ENCODE measurements at regions not wholly inside any gene's neighbourhood (a gene's known extent, or its start where the extent isn't known, plus 50 kb on each side); places are given as distances from the start of the nearest gene placed in this dataset.

- peak; percentile 1 for ATAC-seq (replicated peaks)
- peak overlapping the region; percentile 92 for H3K27ac Mint-ChIP-seq
- peaks cover 20% of the 10 kb centered on the region for H3K27me3 Mint-ChIP-seq
- peak overlapping the region; percentile 57 for H3K4me3 Mint-ChIP-seq
- H3K4me1 Mint-ChIP-seq: peaks cover 19% of the 10 kb centered on the region
- no peaks in the 10 kb centered on the region for H3K36me3 Mint-ChIP-seq (ENCODE audit: low read depth)
- H3K9me3 Mint-ChIP-seq: peaks cover 5% of the 10 kb centered on the region
Measured at GRCh38 chr4:14855719-14856061, 146.6 kb upstream of the CPEB2 start.

DNA sequence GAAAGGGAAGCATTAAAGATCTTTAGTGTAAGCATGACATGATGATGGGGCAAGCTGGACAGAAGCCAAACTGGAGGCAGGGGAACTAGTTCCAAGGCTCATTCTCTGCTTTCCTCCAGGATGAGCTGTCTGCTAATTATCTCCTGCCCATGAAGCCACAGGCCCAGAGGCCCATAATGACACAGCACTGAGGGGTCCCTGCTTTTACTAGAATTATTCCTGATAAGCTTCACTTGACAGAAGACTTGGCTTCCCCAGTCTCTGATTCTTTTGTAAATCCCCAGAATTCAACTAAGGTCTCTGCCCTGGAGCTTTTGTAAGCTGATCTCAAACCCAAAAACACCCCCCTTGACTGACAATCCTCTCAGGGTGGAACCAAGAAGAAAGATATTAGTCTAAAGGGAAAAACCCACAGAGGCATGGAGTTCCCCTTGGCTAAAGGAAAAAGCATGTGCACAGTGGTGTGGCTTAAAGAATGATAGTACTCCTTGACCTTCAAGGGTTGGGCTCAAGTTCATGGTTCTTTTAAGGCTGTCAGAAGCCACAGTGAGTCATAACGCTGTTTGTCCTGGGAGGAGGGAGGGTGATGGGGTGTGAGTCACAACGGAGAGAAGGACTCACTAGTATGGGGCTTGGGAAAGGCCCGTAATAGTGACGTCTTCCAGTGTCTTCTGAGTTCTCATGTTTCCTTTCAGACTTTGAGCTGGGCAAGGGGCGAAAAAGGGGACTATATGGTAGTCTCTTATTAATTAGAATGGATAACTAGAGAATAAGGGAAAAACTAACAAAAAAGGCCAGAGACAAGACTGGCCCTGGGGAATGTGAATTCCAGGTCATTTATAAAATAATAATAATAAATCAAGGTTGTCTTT is 146.0 kb upstream of the CPEB2 start:
- peak overlapping the region; percentile 92 for H3K27ac Mint-ChIP-seq
- H3K9me3 Mint-ChIP-seq: peaks cover 5% of the 10 kb centered on the region
- peaks cover 20% of the 10 kb centered on the region for H3K27me3 Mint-ChIP-seq
- H3K4me3 Mint-ChIP-seq: peak overlapping the region; percentile 57
- peak; percentile 95 for ATAC-seq (replicated peaks)
- peaks cover 19% of the 10 kb centered on the region for H3K4me1 Mint-ChIP-seq
- H3K36me3 Mint-ChIP-seq (ENCODE audit: low read depth): no peaks in the 10 kb centered on the region

- Mint-ChIP-seq H3K36me3 (ENCODE audit: low read depth) (no peaks in the 10 kb centered on the region), H3K27me3 (peaks cover 20% of the 10 kb centered on the region), H3K27ac (peak overlapping the region; percentile 92), H3K9me3 (peaks cover 5% of the 10 kb centered on the region), H3K4me3 (peak overlapping the region; percentile 57), H3K4me1 (peaks cover 19% of the 10 kb centered on the region)
- ATAC-seq (replicated peaks): no peak
Measured at GRCh38 chr4:14856934-14857235, 145.4 kb upstream of the CPEB2 start.

GRCh38 chr4:14857475-14857874 is 144.8 kb upstream of the CPEB2 start:
- H3K27ac Mint-ChIP-seq: peak overlapping the region; percentile 92
- peaks cover 19% of the 10 kb centered on the region for H3K4me1 Mint-ChIP-seq
- peaks cover 16% of the 10 kb centered on the region for H3K27me3 Mint-ChIP-seq
- ATAC-seq (replicated peaks): no peak
- no peak overlapping the region for H3K4me3 Mint-ChIP-seq
- peaks cover 5% of the 10 kb centered on the region for H3K9me3 Mint-ChIP-seq
- H3K36me3 Mint-ChIP-seq (ENCODE audit: low read depth): no peaks in the 10 kb centered on the region

GRCh38 chr4:14857981-14858380 is 144.3 kb upstream of the CPEB2 start:
- Mint-ChIP-seq H3K4me3 (no peak overlapping the region), H3K27ac (no peak overlapping the region), H3K27me3 (peaks cover 15% of the 10 kb centered on the region), H3K4me1 (peaks cover 19% of the 10 kb centered on the region), H3K9me3 (peaks cover 5% of the 10 kb centered on the region), H3K36me3 (ENCODE audit: low read depth) (no peaks in the 10 kb centered on the region)
- ATAC-seq (replicated peaks): no peak

DNA sequence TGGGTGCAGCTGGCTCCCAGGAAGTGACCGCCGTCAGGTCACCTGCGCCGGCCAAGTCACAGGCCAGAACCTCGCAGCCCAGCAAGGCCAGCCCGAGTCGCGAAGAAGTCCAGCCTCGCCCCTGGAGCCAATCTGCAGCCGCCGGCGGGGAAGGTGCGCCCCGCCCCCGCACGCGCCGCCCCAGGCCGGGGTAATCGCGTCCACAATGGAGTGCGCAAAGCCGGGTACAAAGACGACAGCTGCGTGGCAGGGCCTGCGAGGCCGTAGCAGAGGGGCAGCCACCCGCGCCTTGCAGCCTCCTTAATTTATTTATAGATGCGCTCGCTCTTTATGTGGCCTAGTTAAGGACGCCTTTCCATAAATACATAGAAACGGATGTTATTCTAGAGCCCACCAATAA is 139.4 kb upstream of the CPEB2 start:
- no peaks in the 10 kb centered on the region for H3K4me1 Mint-ChIP-seq
- H3K27me3 Mint-ChIP-seq: peaks cover 22% of the 10 kb centered on the region
- ATAC-seq (replicated peaks): no peak
- no peak overlapping the region for H3K4me3 Mint-ChIP-seq
- H3K9me3 Mint-ChIP-seq: no peaks in the 10 kb centered on the region
- H3K27ac Mint-ChIP-seq: no peak overlapping the region
- no peaks in the 10 kb centered on the region for H3K36me3 Mint-ChIP-seq (ENCODE audit: low read depth)

DNA sequence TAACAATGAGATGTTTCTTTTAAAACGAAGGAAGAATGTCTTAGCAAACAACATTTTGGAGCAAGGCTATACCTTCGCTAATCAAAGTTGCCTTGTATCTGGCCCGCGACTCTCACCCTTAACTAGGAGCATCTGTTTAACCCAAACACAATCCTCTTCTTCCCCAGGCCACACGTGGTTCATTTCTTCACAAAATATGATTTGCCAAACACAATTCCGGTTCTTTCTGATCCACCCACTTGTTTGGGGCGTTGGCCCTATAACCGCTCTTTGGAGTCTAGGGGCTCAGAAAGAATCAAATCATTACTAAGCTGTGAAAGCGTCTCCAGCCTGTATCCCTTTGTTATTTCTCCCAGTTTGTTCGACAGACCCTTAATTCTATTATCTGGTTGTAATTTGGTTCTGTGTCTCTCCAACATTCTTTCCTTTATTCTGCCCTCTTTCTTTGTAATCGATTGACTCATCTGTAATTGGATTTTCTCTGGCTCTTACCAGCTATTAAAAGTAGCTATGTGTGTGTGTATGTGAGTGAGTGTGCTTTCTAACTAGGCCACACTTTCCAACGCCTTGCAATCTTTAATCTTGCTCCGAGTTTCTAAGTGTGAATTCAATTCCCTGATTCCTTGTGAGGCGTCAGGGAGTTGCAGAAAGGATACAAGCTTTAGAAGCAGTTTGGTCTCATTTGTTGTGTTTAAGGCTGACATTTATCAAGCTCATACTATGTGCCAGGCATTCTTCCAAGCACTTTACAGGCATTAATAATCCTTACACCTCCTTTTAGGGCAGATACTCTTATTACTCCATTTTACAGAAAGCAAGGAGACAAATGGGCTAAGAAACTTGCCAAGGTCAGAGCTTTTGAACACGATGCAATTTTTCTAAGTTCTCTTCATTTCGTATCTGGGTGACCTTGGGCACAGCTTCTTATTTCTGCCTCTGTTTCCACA is 138.6 kb upstream of the CPEB2 start:
- Mint-ChIP-seq H3K4me3 (no peak overlapping the region), H3K27ac (no peak overlapping the region), H3K36me3 (ENCODE audit: low read depth) (no peaks in the 10 kb centered on the region), H3K4me1 (no peaks in the 10 kb centered on the region), H3K9me3 (no peaks in the 10 kb centered on the region), H3K27me3 (peaks cover 22% of the 10 kb centered on the region)
- no peak for ATAC-seq (replicated peaks)

DNA sequence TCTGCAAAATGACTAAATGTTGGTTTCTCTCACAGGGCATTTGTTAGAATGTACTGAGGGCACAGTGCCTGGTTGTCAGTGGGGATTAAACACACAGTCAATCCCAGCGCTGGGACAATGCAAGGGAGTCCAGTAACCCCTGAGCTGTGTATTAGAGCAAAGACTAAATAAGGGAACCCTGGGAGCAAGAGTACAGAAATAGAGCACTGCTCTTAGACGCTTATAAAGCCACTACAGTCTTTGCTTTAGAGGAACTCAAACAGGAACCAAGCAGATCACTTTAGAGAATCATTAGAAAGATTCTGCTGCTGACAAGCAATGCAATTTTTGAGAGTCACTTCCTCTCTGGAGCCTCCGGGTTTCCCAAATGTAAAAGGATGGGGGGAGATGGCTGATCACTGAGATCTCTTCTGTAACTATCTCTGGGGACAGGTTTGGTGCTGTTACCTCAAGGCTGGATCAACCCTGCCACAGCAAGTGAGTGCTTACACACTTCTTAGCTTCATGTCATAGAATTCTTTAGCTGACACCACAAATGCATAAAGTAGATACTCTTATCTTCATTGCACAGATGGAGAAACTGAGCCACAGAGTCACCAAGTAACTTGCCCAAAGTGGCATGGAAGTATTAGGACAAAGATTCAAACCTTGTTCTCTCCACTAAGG is 137.8 kb upstream of the CPEB2 start:
- Mint-ChIP-seq H3K4me1 (no peaks in the 10 kb centered on the region), H3K9me3 (no peaks in the 10 kb centered on the region), H3K27me3 (peaks cover 26% of the 10 kb centered on the region), H3K27ac (no peak overlapping the region), H3K4me3 (no peak overlapping the region), H3K36me3 (ENCODE audit: low read depth) (no peaks in the 10 kb centered on the region)
- ATAC-seq (replicated peaks): no peak

- peaks cover 26% of the 10 kb centered on the region for H3K27me3 Mint-ChIP-seq
- H3K9me3 Mint-ChIP-seq: no peaks in the 10 kb centered on the region
- H3K4me3 Mint-ChIP-seq: no peak overlapping the region
- ATAC-seq (replicated peaks): no peak
- no peaks in the 10 kb centered on the region for H3K36me3 Mint-ChIP-seq (ENCODE audit: low read depth)
- no peak overlapping the region for H3K27ac Mint-ChIP-seq
- no peaks in the 10 kb centered on the region for H3K4me1 Mint-ChIP-seq
Measured at GRCh38 chr4:14865031-14865366, 137.3 kb upstream of the CPEB2 start.

DNA sequence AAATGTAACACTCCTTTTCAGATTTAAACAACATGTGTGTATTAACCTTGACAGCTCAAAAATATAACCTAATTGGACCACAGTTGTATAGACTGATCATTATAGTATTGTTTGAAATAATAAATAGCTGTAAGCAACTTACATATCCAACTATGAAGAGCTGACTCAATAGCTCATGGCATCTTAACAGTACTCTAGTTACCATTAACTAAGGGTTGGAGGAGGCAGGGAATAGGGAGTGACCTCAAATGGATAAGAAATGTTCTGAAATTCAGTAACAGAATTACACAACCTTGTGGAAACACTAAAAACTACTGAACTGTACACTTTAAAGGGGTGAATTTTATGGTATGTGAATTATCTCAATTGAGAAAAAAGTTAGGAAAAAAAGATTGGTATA is 136.5 kb upstream of the CPEB2 start:
- no peak overlapping the region for H3K4me3 Mint-ChIP-seq
- no peaks in the 10 kb centered on the region for H3K9me3 Mint-ChIP-seq
- H3K27ac Mint-ChIP-seq: no peak overlapping the region
- H3K4me1 Mint-ChIP-seq: no peaks in the 10 kb centered on the region
- ATAC-seq (replicated peaks): no peak
- H3K36me3 Mint-ChIP-seq (ENCODE audit: low read depth): no peaks in the 10 kb centered on the region
- peaks cover 30% of the 10 kb centered on the region for H3K27me3 Mint-ChIP-seq

DNA sequence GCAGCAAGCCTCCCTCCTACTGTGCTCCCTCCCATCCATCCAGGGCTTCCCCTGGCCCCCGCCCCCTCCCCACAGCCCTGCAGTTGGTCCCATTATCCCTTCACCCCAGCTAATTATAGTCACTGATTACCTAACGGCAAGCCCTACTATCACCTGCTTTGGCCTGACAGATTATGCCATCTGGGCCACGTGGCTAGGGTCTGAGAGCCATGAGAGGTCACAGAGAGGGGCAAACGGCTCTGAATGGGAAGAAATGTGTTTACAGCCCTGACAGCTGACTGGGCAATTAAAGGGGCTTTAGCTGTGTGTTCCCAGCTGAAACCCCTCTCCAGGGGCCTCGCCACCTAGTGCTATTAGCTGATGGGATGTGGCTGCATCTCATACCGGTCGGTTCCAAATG is 134.4 kb upstream of the CPEB2 start:
- peaks cover 30% of the 10 kb centered on the region for H3K27me3 Mint-ChIP-seq
- no peak for ATAC-seq (replicated peaks)
- no peaks in the 10 kb centered on the region for H3K9me3 Mint-ChIP-seq
- no peaks in the 10 kb centered on the region for H3K4me1 Mint-ChIP-seq
- no peak overlapping the region for H3K27ac Mint-ChIP-seq
- H3K36me3 Mint-ChIP-seq (ENCODE audit: low read depth): no peaks in the 10 kb centered on the region
- H3K4me3 Mint-ChIP-seq: no peak overlapping the region

GRCh38 chr4:14868426-14869395 is 133.6 kb upstream of the CPEB2 start:
- peaks cover 27% of the 10 kb centered on the region for H3K27me3 Mint-ChIP-seq
- no peaks in the 10 kb centered on the region for H3K4me1 Mint-ChIP-seq
- ATAC-seq (replicated peaks): no peak
- no peaks in the 10 kb centered on the region for H3K36me3 Mint-ChIP-seq (ENCODE audit: low read depth)
- H3K27ac Mint-ChIP-seq: no peak overlapping the region
- no peaks in the 10 kb centered on the region for H3K9me3 Mint-ChIP-seq
- H3K4me3 Mint-ChIP-seq: no peak overlapping the region

GRCh38 chr4:14871676-14872430 is 130.4 kb upstream of the CPEB2 start:
- no peaks in the 10 kb centered on the region for H3K36me3 Mint-ChIP-seq (ENCODE audit: low read depth)
- H3K9me3 Mint-ChIP-seq: no peaks in the 10 kb centered on the region
- ATAC-seq (replicated peaks): peak; percentile 45
- H3K4me1 Mint-ChIP-seq: no peaks in the 10 kb centered on the region
- peaks cover 19% of the 10 kb centered on the region for H3K27me3 Mint-ChIP-seq
- no peak overlapping the region for H3K27ac Mint-ChIP-seq
- H3K4me3 Mint-ChIP-seq: no peak overlapping the region

All from activated T-helper 17 cell treated with anti-CD3 and anti-CD28 coated beads, Interleukin-2, amount 50 U/mL, for 72 hours (primary cell).